H4 (cell line): ENCODE measurements at regions not wholly inside any gene's neighbourhood (a gene's known extent, or its start where the extent isn't known, plus 50 kb on each side); places are given as distances from the start of the nearest gene placed in this dataset.

ENCODE experiments used
- DNase-seq: peaks from one replicate; pipeline ENCODE4 v3.0.0-alpha.2; 2015; ENCODE audit warnings: low spot score

- no peak for DNase-seq
Measured at GRCh38 chr5:124466011-124466410, 280.4 kb downstream of the ZNF608 start.

GRCh38 chr5:124463851-124464250 is 282.6 kb downstream of the ZNF608 start:
- DNase-seq, result no peak

- no peak for DNase-seq
Measured at GRCh38 chr5:124462751-124463150, 283.7 kb downstream of the ZNF608 start.

- no peak for DNase-seq
Measured at GRCh38 chr5:124461941-124462340, 284.5 kb downstream of the ZNF608 start.

- DNase-seq, result no peak
Measured at GRCh38 chr5:124461157-124461556, 285.3 kb downstream of the ZNF608 start.

GRCh38 chr5:124460642-124461041 is 285.8 kb downstream of the ZNF608 start:
- DNase-seq, result no peak

- no peak for DNase-seq
Measured at GRCh38 chr5:124459984-124460383, 286.5 kb downstream of the ZNF608 start.

GRCh38 chr5:124457901-124458300 is 288.5 kb downstream of the ZNF608 start:
- no peak for DNase-seq

- DNase-seq, result no peak
Measured at GRCh38 chr5:124457101-124457500, 289.3 kb downstream of the ZNF608 start.

GRCh38 chr5:124456249-124456648 is 290.2 kb downstream of the ZNF608 start:
- DNase-seq, result no peak

- DNase-seq, result no peak
Measured at GRCh38 chr5:124454081-124454480, 292.4 kb downstream of the ZNF608 start.

- DNase-seq, result peak; percentile 83
Measured at GRCh38 chr5:124453221-124454051, 293.0 kb downstream of the ZNF608 start.

GRCh38 chr5:124452412-124452811 is 294.0 kb downstream of the ZNF608 start:
- DNase-seq, result no peak

GRCh38 chr5:124451721-124452383 is 294.6 kb downstream of the ZNF608 start:
- DNase-seq, result no peak

- DNase-seq, result no peak
Measured at GRCh38 chr5:124446120-124446519, 300.3 kb downstream of the ZNF608 start.

GRCh38 chr5:124445070-124445619 is 301.3 kb downstream of the ZNF608 start:
- no peak for DNase-seq

- no peak for DNase-seq
Measured at GRCh38 chr5:124444147-124444775, 302.2 kb downstream of the ZNF608 start.

GRCh38 chr5:124440471-124440870 is 306.0 kb downstream of the ZNF608 start:
- no peak for DNase-seq

- DNase-seq, result no peak
Measured at GRCh38 chr5:124439609-124440008, 306.8 kb downstream of the ZNF608 start.

- no peak for DNase-seq
Measured at GRCh38 chr5:124438903-124439281, 307.5 kb downstream of the ZNF608 start.

GRCh38 chr5:124438026-124438902 is 308.2 kb downstream of the ZNF608 start:
- no peak for DNase-seq

GRCh38 chr5:124436294-124436693 is 310.1 kb downstream of the ZNF608 start:
- DNase-seq, result no peak
